Astrocyte of the spinal cord (primary cell): ENCODE measurements at regions not wholly inside any gene's neighbourhood (a gene's known extent, or its start where the extent isn't known, plus 50 kb on each side); places are given as distances from the start of the nearest gene placed in this dataset.
A peak's percentile ranks its signal among the peaks of the same experiment; 100 is the strongest.

Experiments
- DNase-seq: peaks from one replicate; pipeline ENCODE4 v3.0.0; 2011; ENCODE audit warnings: low read depth, low spot score
- H3K4me3 ChIP-seq: 2 replicates; pipeline ENCODE4 v1.5.1; 2011; ENCODE audit warnings: low read depth, mild to moderate bottlenecking, low read length, moderate library complexity
- CTCF ChIP-seq: IDR thresholded peaks from 2 replicates; pipeline ENCODE4 v1.5.1; 2012; ENCODE audit warnings: low read depth, mild to moderate bottlenecking, low read length, inconsistent platforms
- in situ Hi-C: cut with HindIII; loops from 2 replicates; pipeline ENCODE4 v1.10.0; 2017; ENCODE audit warnings: low sequenced_read_pairs

GRCh38 chr12:63294327-63294632 lies 143.3 kb upstream of the AVPR1A start:
- in situ Hi-C loops: no loop called here
- DNase-seq: peak; percentile 93

GRCh38 chr12:63292471-63293221 lies 141.6 kb upstream of the AVPR1A start:
- no peak overlapping the region for H3K4me3 ChIP-seq
- in situ Hi-C loops: no loop called here
- no peak for DNase-seq
- TF ChIP-seq CTCF: no peak

More at GRCh38 chr12:63294327-63294632, 143.3 kb upstream of the AVPR1A start:
- H3K4me3 ChIP-seq: no peak overlapping the region
- TF ChIP-seq CTCF: no peak

- DNase-seq: peak; percentile 33
- no peak overlapping the region for H3K4me3 ChIP-seq
- in situ Hi-C loops: no loop called here
- peak; percentile 85 for TF ChIP-seq CTCF
Measured at GRCh38 chr12:63276537-63277365, 125.8 kb upstream of the AVPR1A start.

- TF ChIP-seq CTCF: no peak
- H3K4me3 ChIP-seq: no peak overlapping the region
- DNase-seq: no peak
- in situ Hi-C loops: no loop called here
Measured at GRCh38 chr12:63266988-63267387, 116.0 kb upstream of the AVPR1A start.

- in situ Hi-C loops: no loop called here
- no peak for TF ChIP-seq CTCF
- no peak for DNase-seq
- no peak overlapping the region for H3K4me3 ChIP-seq
Measured at GRCh38 chr12:63264629-63265028, 113.6 kb upstream of the AVPR1A start.

- DNase-seq: no peak
- no peak for TF ChIP-seq CTCF
- in situ Hi-C loops: no loop called here
Measured at GRCh38 chr12:63250486-63250885, 99.5 kb upstream of the AVPR1A start.

More at GRCh38 chr12:63250486-63250885, 99.5 kb upstream of the AVPR1A start:
- no peak overlapping the region for H3K4me3 ChIP-seq
